ENCODE measurements at regions not wholly inside any gene's neighbourhood (a gene's known extent, or its start where the extent isn't known, plus 50 kb on each side); places are given as distances from the start of the nearest gene placed in this dataset.

DNA sequence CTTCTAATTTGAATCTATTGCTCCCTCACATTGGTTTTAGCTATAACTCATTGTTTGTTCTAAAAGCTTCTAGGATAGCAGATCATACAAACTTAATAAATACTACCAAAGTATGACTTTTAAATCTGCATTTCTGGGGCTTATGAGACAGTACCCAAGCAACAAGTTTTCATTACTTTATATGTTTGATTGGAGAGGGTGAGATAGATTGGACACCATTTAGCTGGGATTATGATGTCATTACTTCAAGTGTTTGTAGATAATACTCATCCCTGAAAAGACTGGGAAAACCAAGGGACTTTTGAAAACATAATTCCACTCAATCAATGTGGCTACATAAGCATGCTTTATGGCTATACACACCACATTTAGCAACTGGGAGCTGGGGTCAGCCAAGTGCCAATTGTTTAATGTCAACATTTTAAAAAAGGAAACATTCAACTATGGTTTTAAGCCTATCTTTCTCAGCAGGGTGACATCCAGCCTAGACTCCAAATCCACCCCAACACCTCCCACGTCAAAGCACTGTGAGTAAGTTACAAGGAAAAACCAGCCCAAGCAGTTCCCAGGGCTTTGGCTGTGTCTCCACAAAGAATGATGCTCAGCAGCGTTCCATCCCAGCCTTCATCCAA is 119.9 kb downstream of the ETAA1 start:
- no peak for DNase-seq (ENCODE audit: low spot score)

DNA sequence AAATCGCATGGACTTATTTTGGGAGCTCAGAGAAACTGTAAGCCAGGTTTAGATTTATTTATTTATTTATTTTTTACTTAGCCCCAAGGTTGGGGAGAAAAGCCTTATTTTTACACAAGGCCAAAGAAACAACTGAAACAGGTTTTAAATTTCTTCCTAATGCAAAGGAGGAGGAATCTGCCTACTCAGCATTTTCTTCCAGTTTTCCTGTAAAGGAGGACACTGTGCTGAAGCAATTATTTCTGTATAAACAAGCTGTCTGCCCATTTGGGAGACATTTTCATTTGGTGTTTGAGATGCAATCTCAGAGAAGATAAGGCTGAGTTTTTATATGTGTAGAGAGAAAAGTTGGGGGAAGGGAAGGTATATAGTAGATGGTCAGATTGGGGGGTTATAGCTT is 125.0 kb downstream of the ETAA1 start:
- DNase-seq (ENCODE audit: low spot score) = no peak

DNA sequence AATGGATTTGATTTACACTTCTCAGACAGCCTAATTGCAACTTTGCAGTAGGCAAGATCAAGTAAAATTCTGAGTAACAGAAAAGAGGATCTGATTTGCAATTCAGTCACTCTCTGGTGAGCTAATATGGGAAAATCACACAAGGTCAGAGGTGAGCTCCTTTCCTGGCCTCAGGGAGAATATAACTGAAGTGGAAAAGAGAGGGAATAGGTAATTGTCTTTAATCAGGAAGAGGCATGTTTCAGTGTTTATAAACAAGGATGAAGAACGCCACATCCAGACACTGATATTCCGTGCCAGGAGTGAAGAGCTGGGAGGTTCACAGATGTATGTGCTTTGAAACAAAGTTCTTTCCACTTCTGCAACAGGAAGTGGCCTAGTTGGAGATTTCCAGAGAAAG is 127.1 kb downstream of the ETAA1 start:
- no peak for DNase-seq (ENCODE audit: low spot score)

DNA sequence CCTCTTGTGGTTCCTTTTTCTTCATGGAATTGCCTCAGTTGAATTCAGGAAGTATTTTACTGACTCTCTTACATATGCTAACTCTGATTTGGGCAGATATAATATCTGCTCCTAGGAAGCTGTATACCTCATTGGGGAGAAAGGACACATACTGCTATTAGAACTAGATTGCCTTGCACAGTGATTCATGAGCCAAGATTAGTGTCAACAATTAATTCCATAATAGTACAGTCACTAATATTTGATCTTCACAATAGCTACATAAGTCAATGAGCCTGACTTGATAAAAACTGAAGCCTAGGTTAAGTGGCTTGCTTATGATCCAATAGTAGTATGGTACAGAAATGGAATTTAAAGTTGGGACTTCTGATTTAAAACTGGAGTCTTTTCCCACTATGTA is 127.6 kb downstream of the ETAA1 start:
- DNase-seq (ENCODE audit: low spot score) = no peak

DNA sequence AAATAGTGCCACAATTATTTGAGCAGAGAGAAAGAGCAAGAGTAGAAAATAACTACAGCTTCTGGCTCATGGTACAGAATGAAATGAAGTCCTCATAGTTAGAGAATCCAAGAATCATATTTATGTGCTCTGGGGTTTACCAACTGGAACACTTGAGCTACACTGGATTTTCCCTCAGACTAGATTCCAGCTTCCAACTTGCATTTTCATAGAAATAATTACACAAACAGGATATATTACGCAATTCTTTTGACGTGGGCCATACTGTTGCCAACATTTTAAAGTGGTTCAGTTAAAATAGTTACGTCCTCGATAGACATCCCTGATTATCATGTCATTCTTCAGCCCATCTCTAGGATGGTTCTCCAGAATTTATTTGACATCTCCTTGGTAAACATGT is 129.2 kb downstream of the ETAA1 start:
- DNase-seq (ENCODE audit: low spot score) = no peak

DNA sequence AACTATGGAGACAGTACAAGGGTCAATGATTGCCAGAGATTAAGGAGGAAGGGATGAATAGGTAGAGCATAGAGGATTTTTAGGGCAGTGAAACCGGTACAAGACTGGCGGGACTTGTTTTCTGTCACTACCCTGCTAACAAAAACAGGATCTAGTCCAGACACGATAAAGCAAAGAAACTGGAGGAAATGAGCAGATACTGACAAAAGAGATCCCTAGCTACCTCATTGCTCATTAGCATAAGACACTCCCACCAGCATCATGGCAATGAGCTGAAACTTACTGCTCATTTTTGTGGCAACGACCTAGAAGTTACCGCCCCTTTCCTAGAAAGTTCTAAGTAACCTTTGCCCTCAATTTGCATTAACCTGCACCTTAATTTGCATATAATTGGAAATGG is 131.2 kb downstream of the ETAA1 start:
- DNase-seq (ENCODE audit: low spot score) = no peak

DNA sequence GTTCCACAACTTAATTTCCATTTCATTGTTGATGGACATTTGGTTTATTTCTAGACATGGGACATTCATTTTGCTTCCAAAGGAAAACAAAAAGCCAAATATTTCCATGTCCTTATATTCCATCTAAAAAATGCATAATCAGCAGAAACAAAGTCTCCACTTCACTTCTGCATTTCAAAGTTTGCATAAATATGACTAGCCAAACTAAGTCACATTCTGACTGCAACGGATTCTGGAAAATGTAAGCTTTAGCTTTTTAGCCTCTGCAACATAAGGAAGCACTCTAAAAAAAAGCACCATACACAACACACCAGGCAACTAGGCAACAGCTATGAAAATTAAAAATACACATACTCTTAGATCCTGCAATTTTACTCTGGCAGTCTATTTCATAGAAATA is 135.3 kb downstream of the ETAA1 start:
- DNase-seq (ENCODE audit: low spot score) = no peak

DNA sequence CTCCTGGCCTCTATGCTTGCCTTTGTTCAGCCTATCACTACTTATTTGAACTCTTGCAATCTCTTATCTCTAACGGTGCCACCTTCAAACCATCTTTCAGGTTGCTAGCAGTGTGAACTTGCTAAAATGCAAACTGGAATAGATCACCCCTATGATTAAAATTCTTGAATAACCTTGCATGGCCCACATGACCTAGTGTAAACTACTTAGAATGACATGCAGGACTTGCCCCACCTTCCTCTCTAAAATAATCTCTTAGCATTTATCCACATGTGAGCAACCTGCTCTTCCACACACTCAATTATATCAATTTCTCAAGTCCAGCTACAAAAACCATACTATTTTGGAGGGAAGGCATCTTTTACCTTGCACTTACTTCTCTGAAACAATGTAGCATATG is 137.6 kb downstream of the ETAA1 start:
- DNase-seq (ENCODE audit: low spot score) = no peak

DNA sequence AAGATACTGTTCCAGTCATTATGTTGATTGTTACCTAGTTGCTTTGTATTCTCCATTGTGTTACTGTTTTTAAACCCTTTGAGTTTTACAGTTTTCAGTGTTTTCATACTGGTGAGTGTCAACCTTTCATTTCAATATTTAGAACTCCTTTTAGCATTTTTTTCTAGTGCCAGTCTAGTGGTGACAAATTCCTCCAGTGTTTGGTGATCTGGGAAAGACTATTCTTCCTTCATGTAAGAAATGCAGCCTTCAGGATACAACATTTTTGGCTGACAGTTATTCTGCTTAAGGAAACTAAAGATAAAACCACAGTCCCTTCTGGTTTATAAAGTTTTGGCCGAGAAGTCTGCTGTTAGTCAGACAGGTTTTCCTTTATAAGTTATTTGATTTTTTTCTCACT is 143.8 kb downstream of the ETAA1 start:
- DNase-seq (ENCODE audit: low spot score) = no peak

DNA sequence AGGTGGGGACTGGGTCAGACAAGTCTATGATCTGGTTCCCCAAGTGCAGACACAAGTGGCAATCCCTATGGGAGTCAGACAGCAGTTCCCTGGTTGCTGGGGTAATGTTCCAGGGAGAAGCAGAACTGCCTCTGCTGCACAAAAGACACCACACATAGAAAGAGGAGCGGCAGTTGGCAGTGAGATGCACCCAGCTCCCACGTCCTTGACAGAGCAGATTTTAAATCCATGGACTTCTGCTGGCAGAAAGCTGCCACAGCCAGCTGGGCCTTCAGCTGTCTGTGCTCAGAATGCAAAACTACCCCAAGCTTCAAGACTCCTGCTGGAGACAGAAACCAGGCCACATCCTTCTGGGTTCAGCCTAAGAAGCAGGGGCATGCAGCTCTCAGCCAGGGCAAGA is 147.2 kb downstream of the ETAA1 start:
- no peak for DNase-seq (ENCODE audit: low spot score)

DNA sequence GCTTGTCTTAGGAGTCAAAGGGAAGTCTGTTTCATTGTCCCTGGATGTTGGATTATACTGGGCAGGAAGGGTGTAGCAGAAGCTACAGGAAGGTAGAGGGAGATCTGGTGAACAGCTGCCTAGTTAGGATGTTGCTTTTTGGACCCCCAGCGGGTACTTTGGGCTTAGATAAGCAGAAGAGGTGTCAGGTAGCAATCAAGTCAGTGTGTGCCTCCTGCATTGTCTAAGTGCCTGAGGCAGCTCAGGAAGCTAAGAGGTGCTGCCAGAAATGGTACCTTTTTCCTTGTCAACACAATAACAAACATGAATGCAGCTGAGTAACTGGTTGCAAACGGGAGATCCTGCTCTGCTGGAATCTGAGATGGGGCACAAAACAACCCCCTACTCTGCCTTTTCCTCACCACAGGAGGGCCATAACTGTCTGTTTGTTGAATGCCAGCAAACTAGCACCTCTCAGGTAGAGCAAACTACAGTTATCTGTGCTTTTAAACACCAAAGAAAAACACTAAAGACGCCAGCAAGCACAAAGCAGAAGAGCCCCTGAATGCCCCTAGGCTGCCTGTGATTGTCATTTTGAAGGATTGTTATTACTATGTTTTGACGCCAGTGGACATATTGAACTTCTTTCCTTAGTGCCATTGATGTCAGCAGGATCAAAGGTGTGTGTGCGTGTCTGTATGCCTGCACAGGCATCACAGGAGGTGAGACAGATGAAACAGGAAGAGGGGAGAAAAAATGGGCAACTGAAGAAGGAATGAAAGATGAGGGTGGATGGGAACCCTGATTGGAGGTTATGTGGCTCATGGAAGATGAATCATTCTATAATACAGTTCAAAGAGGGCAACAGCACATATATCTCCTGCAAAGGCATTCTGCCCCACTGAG is 151.4 kb downstream of the ETAA1 start:
- DNase-seq (ENCODE audit: low spot score) = no peak

DNA sequence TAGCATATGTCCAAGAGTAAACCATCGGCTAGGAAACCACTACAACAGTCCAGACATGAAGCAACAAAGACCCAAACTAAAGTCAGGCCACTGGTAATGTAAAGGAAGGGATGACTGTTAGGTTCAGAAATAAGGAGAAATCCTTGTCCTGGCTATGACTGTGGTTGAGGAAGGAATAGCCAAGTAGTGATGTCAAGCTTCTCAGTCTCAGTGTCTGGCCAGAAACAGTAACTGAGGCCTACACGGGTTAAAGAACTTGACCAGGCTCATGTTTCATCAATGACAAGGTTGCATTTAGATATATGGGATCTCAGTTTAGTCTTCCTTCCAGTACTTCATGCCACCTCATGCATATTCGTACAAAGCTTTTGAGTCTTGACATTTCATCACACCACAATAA is 162.0 kb downstream of the ETAA1 start:
- DNase-seq (ENCODE audit: low spot score) = no peak

DNA sequence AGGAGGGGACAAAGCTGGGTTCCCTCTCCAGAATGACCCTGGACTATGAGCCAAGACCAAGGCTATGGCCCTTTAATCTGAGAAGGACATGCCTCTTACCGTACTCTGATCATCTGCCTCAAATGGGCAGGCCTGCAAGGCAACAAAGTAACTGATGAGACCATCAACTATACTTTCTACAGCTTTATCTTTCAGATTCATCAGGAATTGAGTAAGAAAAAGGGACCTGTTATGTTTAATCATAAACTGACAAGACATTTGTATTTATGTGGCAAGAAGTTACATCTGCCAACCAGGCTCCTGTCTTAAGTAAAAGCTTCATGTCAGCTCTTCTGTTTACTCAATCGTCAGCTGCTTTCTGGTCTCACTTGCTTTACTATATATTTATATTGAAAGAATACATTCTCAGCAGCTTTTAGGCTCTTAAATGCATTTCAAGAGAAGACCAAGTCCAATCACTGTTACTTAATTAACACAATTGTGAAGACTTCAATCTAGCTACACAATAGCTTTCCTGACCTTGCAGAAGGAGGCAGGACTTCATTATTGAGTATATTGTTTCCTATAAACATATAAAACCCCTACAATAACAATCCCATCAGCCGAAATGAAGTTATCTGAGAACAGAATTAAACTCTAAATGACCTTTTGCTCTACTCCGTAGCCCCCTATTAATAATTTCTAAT is 163.8 kb downstream of the ETAA1 start:
- no peak for DNase-seq (ENCODE audit: low spot score)

DNA sequence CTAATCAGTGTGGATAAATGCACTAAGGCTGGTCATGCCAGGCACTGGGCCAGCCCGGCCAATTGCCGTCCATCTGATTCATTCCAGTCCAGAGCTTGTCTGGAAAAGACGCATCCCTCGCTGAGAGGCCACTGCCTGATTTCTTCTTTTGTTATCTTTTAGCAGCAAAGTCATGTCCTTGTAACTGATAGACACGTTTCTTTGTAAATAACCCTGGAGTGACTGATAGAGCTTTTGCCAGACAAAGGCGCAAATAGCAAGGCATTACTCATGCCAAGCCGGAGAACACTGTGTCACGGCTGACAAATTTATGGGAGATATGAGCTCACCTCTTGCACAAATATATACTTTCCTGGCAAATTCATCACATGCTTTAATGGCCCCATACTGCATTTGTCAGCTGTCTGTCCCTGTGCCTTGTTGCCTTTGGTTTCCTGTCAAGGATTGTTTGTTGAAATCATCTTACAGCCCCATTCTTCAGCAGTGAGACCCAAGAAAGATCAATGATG is 164.4 kb downstream of the ETAA1 start:
- peak; percentile 82 for DNase-seq (ENCODE audit: low spot score)

DNA sequence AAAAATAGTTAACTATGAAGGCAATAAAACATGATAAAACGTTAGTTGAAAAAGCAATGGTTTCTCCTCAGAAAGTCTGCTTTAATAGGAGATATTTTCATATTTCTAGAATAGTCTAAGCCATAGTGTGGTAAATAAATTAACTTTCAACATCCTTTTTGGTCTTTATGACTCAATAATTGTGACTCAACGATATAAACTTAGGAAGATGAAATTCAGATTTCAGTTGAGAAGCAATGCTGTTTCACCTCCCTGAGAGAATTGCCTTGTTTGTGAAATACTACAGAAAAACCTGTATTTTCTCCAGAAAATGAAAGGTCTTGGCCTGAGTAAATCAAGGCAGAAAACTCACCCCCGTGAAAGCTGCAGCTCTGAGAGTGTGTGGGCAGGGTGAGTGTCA is 166.9 kb downstream of the ETAA1 start:
- DNase-seq (ENCODE audit: low spot score) = no peak

DNA sequence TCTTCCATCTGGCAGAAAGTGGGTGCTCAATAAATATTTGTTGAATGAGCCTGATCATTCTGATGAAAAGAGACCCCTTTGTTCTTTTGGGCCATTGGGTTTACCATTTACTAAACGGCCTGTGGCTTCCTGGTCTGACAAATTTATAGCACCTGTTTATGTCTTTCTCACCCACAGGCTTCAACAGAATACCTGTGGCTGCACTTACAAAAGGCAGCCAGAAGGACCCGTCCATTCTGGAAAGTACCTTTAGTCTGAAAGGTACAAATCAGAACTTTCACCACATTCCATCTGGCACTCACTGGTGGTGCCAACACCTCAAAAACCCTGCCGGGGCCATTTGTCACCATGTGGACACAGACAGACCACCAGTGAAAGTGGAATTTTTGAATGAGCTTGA is 167.5 kb downstream of the ETAA1 start:
- DNase-seq (ENCODE audit: low spot score) = no peak

DNA sequence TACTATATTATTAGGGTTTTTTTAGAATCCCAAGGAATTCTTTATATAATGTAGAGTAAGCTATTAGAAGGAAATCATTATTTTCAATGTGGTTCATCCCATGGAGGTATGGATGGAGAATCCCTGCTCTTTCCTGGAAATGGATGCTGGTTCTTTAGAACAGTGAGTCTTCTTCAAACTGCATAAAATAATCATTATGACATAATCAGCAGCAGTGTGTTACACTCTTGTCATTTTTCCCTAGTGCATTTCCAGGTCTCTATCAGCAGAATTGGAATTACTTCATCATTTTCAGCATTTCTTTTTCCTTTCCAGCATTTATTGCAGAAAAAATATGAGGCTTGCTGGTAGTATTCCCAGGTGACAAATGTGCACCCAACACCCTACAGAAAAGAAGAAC is 168.1 kb downstream of the ETAA1 start:
- no peak for DNase-seq (ENCODE audit: low spot score)

DNA sequence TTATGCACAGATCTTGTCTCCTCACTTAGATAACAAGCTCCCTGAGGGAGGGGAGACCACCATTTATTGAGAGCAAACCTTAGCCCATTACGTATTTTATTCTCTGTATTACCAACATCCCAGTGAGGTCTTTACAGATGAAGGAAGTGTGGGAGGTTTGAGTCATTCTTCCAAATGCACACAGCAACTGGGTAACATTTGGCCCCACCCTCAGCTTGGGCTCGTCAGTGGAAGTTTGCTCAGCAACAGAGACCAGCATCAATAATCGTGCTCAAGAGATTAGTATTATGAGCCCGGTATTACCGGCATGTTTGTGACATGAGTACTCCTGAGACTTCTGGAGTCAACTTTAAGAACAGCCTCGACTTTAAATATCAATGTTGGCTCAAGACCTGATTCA is 168.6 kb downstream of the ETAA1 start:
- peak; percentile 38 for DNase-seq (ENCODE audit: low spot score)

DNA sequence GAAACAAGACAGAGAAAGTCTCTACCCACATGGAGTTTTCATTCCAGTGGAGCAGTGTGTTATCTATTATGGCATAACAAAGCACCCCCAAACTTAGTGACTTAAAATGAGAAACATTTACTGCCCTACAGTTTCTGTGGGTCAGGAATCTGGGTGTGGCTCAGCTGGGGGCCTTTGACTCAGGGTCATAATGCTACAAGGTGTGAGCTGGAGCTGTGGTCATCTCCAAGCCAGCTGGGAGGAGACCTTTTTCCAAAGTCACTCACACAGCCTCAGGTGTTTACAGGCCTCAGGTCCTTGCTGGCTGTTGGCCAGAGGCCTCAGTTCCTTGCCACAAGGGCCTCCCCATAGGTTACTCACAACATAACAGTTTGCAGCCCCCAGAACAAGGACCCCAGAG is 169.2 kb downstream of the ETAA1 start:
- DNase-seq (ENCODE audit: low spot score) = no peak

DNA sequence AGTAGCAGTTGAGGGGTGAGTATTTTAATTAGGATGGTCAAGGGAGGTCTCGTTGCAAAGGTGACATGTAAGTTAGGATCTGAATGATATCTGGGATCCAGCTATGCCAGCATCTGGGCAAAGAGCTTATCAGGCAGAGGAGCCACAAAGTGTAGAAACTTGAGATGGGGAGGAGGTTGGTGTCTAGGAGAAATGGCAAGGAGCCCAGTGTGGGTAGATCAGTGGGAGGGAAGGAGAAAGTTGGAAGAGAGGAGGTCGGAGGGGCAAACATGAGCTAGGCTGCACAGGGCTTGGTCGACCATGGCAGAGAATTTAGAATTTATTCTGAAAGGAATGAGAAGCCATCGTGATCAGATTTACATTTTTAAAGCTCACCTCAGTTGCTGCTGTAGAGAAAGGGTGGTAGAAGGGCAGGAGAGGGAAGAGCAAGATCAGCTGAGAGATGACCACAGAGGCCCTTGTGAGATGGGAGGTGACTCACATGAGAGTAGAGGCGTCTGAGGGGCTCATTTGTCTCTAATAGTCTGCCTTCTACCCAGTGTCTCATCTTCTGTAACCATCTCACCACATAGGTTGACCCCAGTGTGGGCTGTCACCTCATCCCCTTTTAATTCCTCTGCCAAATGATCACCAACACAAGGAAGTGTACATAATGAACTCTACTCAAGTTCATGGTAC is 170.0 kb downstream of the ETAA1 start:
- no peak for DNase-seq (ENCODE audit: low spot score)

DNA sequence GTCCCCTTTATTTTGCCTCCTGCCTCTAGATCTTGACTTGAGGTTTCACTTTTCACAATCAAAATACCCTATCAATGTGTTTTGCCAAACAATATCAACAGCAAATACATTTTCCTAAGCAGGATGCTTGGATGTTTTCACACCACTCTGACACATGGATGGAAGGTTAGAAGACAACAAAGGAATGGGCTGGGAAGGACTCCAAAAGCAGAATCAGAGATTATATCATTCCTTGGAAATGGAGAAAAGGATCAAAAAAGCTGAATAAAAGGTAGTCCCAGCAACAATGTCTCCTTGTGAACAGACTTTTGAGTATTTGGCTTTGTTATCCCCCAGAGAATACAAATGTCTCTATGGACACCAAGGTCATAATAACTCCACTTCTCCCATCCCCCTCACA is 170.8 kb downstream of the ETAA1 start:
- no peak for DNase-seq (ENCODE audit: low spot score)

DNA sequence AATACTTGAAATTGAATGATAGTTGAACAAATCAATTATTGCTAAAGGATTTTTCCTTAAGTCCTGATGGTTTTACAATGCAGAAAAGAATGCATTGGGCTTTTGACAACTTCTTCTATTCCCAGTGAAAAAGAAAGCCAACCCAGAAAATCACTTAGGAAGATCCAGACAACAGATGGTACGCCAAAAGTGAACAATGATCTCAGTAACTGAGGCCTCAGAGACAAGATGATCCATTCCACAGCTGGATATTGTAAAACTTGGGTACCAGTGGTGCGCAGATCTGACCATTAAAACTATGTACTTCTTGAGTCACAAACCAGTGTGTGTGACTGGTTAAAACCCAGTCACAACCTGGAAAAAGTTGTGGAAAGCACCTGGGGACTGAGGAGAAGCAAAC is 173.5 kb downstream of the ETAA1 start:
- DNase-seq (ENCODE audit: low spot score) = no peak
